ENCODE measurements at regions not wholly inside any gene's neighbourhood (a gene's known extent, or its start where the extent isn't known, plus 50 kb on each side); places are given as distances from the start of the nearest gene placed in this dataset.

DNA sequence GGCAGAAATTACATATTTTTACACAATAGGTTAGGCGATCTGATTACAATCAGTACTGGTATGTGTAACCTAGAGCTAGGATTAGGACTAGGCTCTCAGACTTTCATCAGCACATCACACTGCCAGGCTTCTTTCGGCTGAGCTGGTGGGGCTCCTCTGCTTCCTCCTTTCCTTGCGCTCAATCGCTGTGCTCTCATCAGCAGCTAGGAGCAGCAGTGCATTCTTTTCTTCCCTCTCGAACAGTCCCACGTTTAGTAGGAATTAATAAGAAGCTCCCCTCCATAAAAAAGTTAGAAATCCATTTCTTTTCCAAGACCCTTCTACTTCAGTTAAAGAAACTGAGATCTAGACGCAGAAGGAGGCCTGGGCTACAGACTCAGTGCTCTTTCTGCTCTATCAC is 350.4 kb downstream of the SPRY1 start:
- no peak for DNase-seq (ENCODE audit: low read depth, low spot score)

- no peak for DNase-seq (ENCODE audit: low read depth, low spot score)
Observed at GRCh38 chr4:123748806-123749205, 352.2 kb downstream of the SPRY1 start.

GRCh38 chr4:123749383-123749782 is 352.8 kb downstream of the SPRY1 start:
- no peak for DNase-seq (ENCODE audit: low read depth, low spot score)

DNA sequence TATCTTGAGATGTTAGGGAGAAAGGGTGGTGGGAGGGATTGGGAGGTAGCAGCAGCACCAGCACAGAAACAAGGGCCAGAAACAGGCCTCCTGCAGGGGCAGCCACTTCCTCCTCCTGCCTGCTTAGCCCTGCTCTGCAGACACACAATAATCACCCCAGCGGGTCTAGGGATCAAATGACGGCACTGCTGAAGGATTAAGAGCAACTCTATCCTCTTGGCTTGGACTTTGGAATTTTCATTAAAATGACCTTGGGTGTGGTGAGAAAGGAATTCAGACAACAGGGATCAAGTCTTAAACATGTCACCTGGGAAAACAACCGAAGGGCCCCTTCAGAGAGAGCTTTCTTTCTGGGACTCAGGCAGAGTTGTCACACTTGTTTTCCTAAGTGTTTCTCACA is 353.4 kb downstream of the SPRY1 start:
- DNase-seq (ENCODE audit: low read depth, low spot score) = no peak

- no peak for DNase-seq (ENCODE audit: low read depth, low spot score)
Observed at GRCh38 chr4:123755655-123756054, 359.1 kb downstream of the SPRY1 start.

DNA sequence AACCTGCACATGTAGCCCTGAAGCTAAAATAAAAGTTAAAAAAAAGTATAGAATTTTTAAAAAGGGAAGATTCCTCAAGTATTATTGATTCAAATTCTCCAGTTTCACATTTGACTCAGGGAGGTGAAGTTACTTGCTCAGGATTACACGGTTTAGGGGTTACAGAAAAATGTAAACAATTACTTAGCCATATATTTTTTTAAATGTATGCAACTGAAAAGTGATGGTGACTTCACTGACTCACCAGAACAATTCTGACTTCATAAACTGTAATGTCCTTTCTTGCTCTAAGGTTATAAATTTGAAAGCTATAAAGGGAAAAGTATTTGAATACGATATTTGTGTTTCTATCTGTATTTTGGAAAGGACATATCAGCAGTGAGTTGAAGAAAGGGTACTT is 371.2 kb downstream of the SPRY1 start:
- DNase-seq (ENCODE audit: low read depth, low spot score) = no peak

DNA sequence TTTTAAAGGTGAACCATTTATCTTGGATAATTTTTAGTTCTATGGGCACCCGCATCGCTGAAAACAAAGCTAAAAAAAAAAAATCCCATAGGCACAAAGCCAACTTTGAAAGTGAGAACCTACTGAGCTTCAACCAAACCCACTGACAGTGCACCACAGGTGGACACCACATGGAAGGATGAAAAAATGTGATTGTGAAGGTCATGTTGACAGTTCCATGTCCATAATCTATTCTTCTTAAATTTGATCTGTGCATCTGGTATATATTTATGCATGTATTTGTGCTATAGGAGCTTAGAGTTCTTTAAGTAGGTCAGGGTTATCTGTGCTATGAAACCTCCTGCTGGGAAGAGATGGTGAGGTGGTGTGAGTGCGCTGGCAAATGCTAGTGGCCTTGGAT is 374.3 kb downstream of the SPRY1 start:
- DNase-seq (ENCODE audit: low read depth, low spot score) = no peak

DNA sequence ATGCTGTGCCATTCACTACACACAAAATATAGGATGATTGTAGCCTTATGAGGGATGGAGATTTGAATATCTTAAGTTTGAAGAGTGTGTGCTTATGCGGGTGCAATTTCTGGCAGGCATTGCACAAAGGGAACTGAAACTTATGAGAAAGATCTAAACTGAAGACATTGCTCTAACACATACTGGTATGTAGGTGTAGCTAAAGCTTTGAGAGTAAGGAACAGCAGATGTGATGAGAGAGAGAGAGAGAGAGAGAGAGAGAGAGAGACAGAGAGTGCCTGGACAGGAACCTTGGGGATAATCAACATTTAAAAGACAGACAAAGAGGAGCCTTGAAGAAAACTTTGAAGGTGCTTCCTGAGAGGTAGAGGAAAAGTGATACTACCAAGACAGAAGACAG is 379.7 kb downstream of the SPRY1 start:
- DNase-seq (ENCODE audit: low read depth, low spot score) = no peak

- no peak for DNase-seq (ENCODE audit: low read depth, low spot score)
Observed at GRCh38 chr4:123777373-123777772, 380.8 kb downstream of the SPRY1 start.

DNA sequence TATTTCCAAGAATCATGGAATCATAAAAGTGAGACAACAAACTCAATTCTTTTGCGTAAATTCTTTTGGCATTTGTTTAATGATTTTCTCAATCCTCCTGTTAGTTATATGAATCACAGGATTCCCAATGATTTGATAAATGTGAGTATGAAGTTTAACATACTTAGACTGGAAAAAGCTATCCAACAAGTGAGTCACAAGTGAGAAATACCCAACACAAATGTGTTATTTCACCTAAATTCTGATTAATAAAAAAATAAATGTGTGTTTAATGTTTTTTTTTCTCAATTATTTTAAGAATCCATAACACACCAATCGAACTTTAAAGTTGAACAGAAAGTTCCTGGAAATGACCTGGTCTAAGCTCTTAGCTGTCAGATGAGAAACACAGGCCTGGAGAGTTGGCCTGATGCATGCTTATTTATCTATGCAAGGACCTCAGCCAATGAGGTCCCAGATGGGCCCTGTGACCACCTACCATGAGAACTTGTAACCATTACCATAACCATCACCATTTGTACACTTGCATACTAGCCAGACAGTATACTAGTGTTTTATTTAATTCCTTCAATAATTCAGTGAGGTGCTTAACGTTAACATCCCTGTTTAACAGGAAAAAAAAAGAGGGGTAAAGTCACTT is 386.7 kb downstream of the SPRY1 start:
- no peak for DNase-seq (ENCODE audit: low read depth, low spot score)

DNA sequence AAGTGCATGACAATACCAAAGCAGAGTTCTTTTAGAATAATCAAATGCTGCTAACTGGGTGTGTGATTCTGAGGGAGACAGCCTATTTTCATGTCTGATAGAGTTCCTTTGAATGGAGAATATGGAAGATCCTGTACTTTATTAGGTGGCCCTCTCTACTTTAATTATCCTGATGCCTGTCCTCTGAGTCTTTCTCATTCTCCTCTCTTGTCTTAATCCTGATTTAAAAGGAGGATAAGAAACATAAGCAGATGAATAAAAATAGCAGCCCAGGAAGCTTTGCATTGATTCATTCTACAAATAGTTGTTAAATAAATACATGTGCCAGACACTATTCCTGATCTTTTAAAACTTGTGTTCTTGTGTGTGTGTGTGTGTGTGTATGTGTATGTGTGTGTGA is 387.3 kb downstream of the SPRY1 start:
- no peak for DNase-seq (ENCODE audit: low read depth, low spot score)

DNA sequence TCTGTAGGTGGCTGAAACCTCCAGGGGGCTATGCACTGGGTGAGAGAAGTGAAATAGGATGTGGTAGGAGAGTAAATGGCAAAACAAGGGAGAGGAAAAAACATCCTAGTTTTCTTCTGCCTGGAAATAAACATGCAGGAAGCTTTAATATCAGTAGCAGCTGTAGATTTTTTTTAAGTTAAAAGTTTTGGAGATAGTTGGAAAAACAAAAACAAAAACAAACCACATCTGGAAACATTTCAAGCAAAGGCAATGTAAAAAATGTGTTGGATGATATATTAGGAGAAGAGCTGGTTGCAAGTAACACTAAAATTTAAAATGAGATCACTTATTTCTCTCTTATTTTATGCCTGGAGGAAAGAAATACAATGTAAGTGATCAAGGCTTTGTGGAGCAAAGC is 388.0 kb downstream of the SPRY1 start:
- DNase-seq (ENCODE audit: low read depth, low spot score) = no peak

- DNase-seq (ENCODE audit: low read depth, low spot score) = no peak
Observed at GRCh38 chr4:123785538-123785937, 388.9 kb downstream of the SPRY1 start.

GRCh38 chr4:123786163-123786915 is 389.7 kb downstream of the SPRY1 start:
- DNase-seq (ENCODE audit: low read depth, low spot score) = no peak

DNA sequence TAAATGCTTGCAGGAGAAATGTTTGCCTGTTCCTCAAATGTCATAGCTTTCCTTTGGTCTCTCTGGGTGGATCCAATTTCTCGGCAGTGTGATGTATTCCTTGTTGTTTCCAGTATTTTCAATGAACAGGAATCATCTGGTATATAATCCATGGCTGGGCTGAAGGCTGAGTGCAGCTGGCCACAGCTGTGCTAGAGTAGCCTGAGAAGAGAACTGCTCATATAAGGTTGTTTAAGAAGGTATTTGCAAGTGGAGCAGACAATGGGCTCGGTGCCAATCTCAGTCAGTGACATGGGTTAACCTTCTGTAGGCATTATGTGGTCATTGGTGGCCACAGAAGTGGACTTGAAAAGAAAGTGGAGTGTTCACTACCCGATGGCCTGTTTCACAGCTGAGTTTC is 390.3 kb downstream of the SPRY1 start:
- DNase-seq (ENCODE audit: low read depth, low spot score) = no peak

GRCh38 chr4:123787512-123788080 is 391.0 kb downstream of the SPRY1 start:
- DNase-seq (ENCODE audit: low read depth, low spot score) = no peak

GRCh38 chr4:123788577-123788976 is 392.0 kb downstream of the SPRY1 start:
- DNase-seq (ENCODE audit: low read depth, low spot score) = no peak

- DNase-seq (ENCODE audit: low read depth, low spot score) = no peak
Observed at GRCh38 chr4:123790681-123791080, 394.1 kb downstream of the SPRY1 start.

DNA sequence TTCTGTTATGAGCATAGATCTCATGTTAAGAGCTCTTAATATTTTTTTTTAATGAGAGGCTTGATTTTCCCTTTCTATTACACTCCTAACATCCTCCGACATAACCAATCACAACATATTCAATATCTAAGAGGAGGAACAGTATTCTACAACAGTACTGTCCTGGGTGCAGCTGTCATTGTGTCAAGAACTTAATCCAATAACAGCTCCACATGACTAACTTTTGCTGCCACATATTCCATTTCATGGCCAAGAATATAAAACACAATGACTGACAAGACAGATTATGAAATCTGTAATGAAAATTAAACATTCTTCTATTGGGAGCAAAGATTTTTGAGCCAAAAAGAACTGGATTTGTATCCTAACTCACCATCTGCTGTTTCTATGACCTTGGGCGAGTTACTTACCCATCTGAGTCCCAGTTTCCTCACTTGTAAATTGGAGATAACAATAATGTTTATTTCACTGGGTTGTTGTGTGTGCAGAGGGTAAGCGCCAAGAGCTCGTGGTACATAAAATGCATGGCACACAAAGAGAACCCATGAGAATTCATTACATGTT is 405.6 kb downstream of the SPRY1 start:
- no peak for DNase-seq (ENCODE audit: low read depth, low spot score)

- no peak for DNase-seq (ENCODE audit: low read depth, low spot score)
Observed at GRCh38 chr4:123802933-123803332, 406.3 kb downstream of the SPRY1 start.

DNA sequence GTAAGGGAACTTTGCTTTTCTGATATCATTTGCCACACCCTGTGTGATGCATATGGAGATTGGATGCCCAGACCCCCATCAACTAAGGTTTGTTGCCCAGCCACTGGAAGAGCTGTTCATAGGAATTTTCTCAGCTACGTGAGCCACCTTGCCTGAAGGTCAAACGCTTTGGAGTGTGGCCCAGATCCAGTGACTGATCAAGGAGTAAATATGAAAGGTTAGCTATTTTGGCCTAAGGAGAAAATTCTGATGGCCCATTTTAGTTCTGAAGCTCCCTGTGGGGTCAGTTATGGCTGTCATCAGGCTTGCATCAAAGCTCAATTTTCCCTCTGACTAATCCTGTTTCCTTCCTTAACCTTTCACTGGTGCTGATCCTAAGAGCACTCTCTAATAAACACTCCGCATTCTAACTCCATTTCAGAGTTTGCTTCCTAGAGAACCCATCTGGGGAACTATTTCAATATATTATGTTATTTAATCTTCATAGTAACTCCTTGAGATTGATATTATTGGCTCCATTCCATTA is 407.7 kb downstream of the SPRY1 start:
- no peak for DNase-seq (ENCODE audit: low read depth, low spot score)

DNA sequence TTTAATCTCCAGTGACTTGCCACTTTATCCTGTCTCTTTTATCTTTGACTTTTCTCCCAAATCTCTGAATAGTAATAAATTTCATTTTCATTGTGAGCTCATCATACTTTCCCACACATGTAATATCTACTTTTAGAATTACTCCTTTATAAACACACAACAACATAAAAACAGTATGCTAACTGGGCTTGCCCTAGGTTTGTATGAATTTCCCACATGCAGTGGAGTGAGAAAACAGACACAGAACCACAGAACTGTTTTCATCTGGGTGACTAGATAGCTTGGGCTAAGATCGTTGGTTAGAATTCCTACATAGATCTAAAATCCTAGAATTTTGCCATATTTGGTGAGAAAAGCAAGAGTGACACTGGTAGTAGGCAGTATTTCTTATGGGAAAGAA is 409.5 kb downstream of the SPRY1 start:
- no peak for DNase-seq (ENCODE audit: low read depth, low spot score)

- DNase-seq (ENCODE audit: low read depth, low spot score) = no peak
Observed at GRCh38 chr4:123807187-123807586, 410.6 kb downstream of the SPRY1 start.

All from activated naive CD8-positive, alpha-beta T cell treated with anti-CD3 and anti-CD28 coated beads, Interleukin-2, amount 50 U/mL, for 16 hours (primary cell).